ENCODE measurements at regions not wholly inside any gene's neighbourhood (a gene's known extent, or its start where the extent isn't known, plus 50 kb on each side); places are given as distances from the start of the nearest gene placed in this dataset.
"Not testable (repeated sequence)": the region's sequence is repeated elsewhere in the genome, so short reads cannot be mapped to it uniquely, and the experiment has no call there.

- Histone ChIP-seq H3K36me3 (no peaks in the 10 kb centered on the region), H3K9me3 (no peaks in the 10 kb centered on the region), H3K27me3 (no peaks in the 10 kb centered on the region), H3K27ac (replicated peaks in 1 of 4) (no peak overlapping the region), H3K4me1 (peaks cover 0 to 5% (median 0%) of the 10 kb centered on the region in 4 donors), H3K4me3 (no peak overlapping the region)
- WGBS, result 81% methylated on average over 3 of the region's 3 CpGs
- intact Hi-C loops (cut with DNase I), result no loop called here
- no peak for DNase-seq (ENCODE audit: extremely low spot score)
- TF ChIP-seq EP300 (IDR thresholded peaks at IDR 0.05) (no peak), POLR2AphosphoS5 (IDR thresholded peaks at IDR 0.05) (no peak), POLR2A (IDR thresholded peaks at IDR 0.05; ENCODE audit: low read depth) (no peak)
- TF ChIP-seq, protein P1, sequence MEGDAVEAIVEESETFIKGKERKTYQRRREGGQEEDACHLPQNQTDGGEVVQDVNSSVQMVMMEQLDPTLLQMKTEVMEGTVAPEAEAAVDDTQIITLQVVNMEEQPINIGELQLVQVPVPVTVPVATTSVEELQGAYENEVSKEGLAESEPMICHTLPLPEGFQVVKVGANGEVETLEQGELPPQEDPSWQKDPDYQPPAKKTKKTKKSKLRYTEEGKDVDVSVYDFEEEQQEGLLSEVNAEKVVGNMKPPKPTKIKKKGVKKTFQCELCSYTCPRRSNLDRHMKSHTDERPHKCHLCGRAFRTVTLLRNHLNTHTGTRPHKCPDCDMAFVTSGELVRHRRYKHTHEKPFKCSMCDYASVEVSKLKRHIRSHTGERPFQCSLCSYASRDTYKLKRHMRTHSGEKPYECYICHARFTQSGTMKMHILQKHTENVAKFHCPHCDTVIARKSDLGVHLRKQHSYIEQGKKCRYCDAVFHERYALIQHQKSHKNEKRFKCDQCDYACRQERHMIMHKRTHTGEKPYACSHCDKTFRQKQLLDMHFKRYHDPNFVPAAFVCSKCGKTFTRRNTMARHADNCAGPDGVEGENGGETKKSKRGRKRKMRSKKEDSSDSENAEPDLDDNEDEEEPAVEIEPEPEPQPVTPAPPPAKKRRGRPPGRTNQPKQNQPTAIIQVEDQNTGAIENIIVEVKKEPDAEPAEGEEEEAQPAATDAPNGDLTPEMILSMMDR (IDR thresholded peaks at IDR 0.05), result no peak
Observed at GRCh38 chr18:22528291-22528690, 110.6 kb upstream of the CTAGE1 start.

DNA sequence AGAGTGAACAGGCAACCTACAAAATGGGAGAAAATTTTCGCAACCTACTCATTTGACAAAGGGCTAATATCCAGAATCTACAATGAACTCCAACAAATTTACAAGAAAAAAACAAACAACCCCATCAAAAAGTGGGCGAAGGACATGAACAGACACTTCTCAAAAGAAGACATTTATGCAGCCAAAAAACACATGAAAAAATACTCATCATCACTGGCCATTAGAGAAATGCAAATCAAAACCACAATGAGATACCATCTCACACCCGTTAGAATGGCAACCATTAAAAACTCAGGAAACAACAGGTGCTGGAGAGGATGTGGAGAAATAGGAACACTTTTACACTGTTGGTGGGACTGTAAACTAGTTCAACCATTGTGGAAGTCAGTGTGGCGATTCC, 117.0 kb upstream of the CTAGE1 start:
- not testable (repeated sequence) for H3K4me1 ChIP-seq; H3K36me3 ChIP-seq; H3K9me3 ChIP-seq; H3K4me3 ChIP-seq; DNase-seq (ENCODE audit: extremely low spot score); H3K27me3 ChIP-seq; H3K27ac ChIP-seq (replicated peaks in 1 of 4)
- WGBS, result 77% methylated on average over 2 of the region's 4 CpGs
- intact Hi-C loops (cut with DNase I), result loop anchor here (5.0 kb wide), 1 partner anchor 47 kb away; no protein-coding TSS in a partner anchor

GRCh38 chr18:22536558-22536957, 118.8 kb upstream of the CTAGE1 start:
- DNase-seq (ENCODE audit: extremely low spot score), result no peak
- no peak overlapping the region for H3K4me3 ChIP-seq
- H3K36me3 ChIP-seq, result no peaks in the 10 kb centered on the region
- H3K9me3 ChIP-seq, result no peaks in the 10 kb centered on the region
- 90% methylated on average over 6 of the region's 7 CpGs for WGBS
- TF ChIP-seq POLR2AphosphoS5 (IDR thresholded peaks at IDR 0.05) (no peak), POLR2A (IDR thresholded peaks at IDR 0.05; ENCODE audit: low read depth) (no peak)
- no peaks in the 10 kb centered on the region for H3K27me3 ChIP-seq
- intact Hi-C loops (cut with DNase I), result loop anchor here (5.0 kb wide), 1 partner anchor 49 kb away; no protein-coding TSS in a partner anchor
- peaks cover 0 to under 1% (median 0%) of the 10 kb centered on the region in 4 donors for H3K4me1 ChIP-seq
- H3K27ac ChIP-seq (replicated peaks in 1 of 4), result no peak overlapping the region

GRCh38 chr18:22538426-22538825, 120.7 kb upstream of the CTAGE1 start:
- TF ChIP-seq EP300 (IDR thresholded peaks at IDR 0.05), result no peak
- TF ChIP-seq POLR2AphosphoS5 (IDR thresholded peaks at IDR 0.05), result no peak
- TF ChIP-seq, protein P1 (IDR thresholded peaks at IDR 0.05), result no peak
- TF ChIP-seq POLR2A (IDR thresholded peaks at IDR 0.05; ENCODE audit: low read depth), result no peak
- Histone ChIP-seq H3K9me3 (no peaks in the 10 kb centered on the region), H3K36me3 (no peaks in the 10 kb centered on the region), H3K4me3 (no peak overlapping the region), H3K4me1 (peaks cover 0 to 10% (median 8%) of the 10 kb centered on the region in 4 donors), H3K27me3 (no peaks in the 10 kb centered on the region), H3K27ac (replicated peaks in 1 of 4) (peak overlapping the region in 2 of 4 donors; percentile 31 to 40)
- DNase-seq (ENCODE audit: extremely low spot score), result no peak
- intact Hi-C loops (cut with DNase I), result loop anchor here (5.0 kb wide), 1 partner anchor 51 kb away; no protein-coding TSS in a partner anchor
- WGBS, result 85% methylated on average over 5 of the region's 5 CpGs

- Histone ChIP-seq H3K4me3 (no peak overlapping the region), H3K27ac (replicated peaks in 1 of 4) (peak overlapping the region in 2 of 4 donors; percentile 31 to 40), H3K27me3 (no peaks in the 10 kb centered on the region), H3K36me3 (no peaks in the 10 kb centered on the region), H3K4me1 (peaks cover 0 to 10% (median 8%) of the 10 kb centered on the region in 4 donors), H3K9me3 (no peaks in the 10 kb centered on the region)
- DNase-seq (ENCODE audit: extremely low spot score), result no peak
- WGBS, result 78% methylated on average over 6 of the region's 6 CpGs
- no peak for TF ChIP-seq POLR2A (IDR thresholded peaks at IDR 0.05; ENCODE audit: low read depth)
- TF ChIP-seq POLR2AphosphoS5 (IDR thresholded peaks at IDR 0.05), result no peak
- TF ChIP-seq, protein P1 (IDR thresholded peaks at IDR 0.05), result no peak
- no peak for TF ChIP-seq EP300 (IDR thresholded peaks at IDR 0.05)
- intact Hi-C loops (cut with DNase I), result loop anchor here (5.0 kb wide), 1 partner anchor 52 kb away; no protein-coding TSS in a partner anchor
Observed at GRCh38 chr18:22539051-22539765, 121.5 kb upstream of the CTAGE1 start.
